ENCODE measurements at regions not wholly inside any gene's neighbourhood (a gene's known extent, or its start where the extent isn't known, plus 50 kb on each side); places are given as distances from the start of the nearest gene placed in this dataset.

DNA sequence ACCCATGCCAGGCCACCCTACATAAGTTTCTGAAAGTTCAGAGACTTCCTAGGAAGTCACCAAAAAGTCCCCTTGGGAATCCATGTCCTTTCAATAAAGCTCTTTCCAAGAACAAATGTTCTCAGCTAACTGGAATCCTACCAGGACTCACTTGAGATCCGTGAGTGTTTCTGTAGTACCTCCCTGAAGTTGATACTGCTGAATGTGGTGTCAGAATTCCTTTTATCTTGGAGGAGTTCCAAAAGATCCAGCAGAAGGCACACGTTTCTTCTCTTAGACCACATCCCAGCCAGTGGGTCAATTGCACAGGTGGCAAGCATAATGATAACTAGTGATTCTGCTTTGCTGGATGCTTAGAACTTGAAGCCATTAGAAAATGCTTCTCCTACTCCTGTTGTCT, 689.7 kb upstream of the IGFBP3 start:
- TF ChIP-seq EZH2phosphoT487 (IDR thresholded peaks at IDR 0.05; ENCODE audit: borderline replicate concordance) = no peak
- TF ChIP-seq, protein P1, sequence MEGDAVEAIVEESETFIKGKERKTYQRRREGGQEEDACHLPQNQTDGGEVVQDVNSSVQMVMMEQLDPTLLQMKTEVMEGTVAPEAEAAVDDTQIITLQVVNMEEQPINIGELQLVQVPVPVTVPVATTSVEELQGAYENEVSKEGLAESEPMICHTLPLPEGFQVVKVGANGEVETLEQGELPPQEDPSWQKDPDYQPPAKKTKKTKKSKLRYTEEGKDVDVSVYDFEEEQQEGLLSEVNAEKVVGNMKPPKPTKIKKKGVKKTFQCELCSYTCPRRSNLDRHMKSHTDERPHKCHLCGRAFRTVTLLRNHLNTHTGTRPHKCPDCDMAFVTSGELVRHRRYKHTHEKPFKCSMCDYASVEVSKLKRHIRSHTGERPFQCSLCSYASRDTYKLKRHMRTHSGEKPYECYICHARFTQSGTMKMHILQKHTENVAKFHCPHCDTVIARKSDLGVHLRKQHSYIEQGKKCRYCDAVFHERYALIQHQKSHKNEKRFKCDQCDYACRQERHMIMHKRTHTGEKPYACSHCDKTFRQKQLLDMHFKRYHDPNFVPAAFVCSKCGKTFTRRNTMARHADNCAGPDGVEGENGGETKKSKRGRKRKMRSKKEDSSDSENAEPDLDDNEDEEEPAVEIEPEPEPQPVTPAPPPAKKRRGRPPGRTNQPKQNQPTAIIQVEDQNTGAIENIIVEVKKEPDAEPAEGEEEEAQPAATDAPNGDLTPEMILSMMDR (conservative IDR thresholded peaks at IDR 0.05; ENCODE audit: low read length) = no peak
- Histone ChIP-seq H3K27me3 (ENCODE audit: insufficient read depth, low read length, poor library complexity, severe bottlenecking) (no peaks in the 10 kb centered on the region), H2AFZ (ENCODE audit: low read length) (no peak overlapping the region), H3K36me3 (ENCODE audit: insufficient read depth, low read length) (no peaks in the 10 kb centered on the region), H3K9ac (ENCODE audit: low read depth, low read length, poor library complexity, severe bottlenecking) (no peak overlapping the region), H3K9me3 (ENCODE audit: insufficient read depth, low read depth, low read length) (no peaks in the 10 kb centered on the region), H3K9me2 (replicated peaks; ENCODE audit: low read depth, low read length) (no peaks in the 10 kb centered on the region), H3K79me2 (ENCODE audit: insufficient read depth, low read length) (no peaks in the 10 kb centered on the region), H3K4me1 (ENCODE audit: insufficient read depth, low read length, poor library complexity, severe bottlenecking) (no peaks in the 10 kb centered on the region), H3F3A (ENCODE audit: low read depth) (no peaks in the 10 kb centered on the region), H3K4me2 (ENCODE audit: low read depth, low read length, poor library complexity, severe bottlenecking) (no peak overlapping the region), H4K20me1 (ENCODE audit: insufficient read depth, low read length, poor library complexity, severe bottlenecking) (no peaks in the 10 kb centered on the region), H3K4me3 (ENCODE audit: low read length, poor library complexity, severe bottlenecking) (no peak overlapping the region)

DNA sequence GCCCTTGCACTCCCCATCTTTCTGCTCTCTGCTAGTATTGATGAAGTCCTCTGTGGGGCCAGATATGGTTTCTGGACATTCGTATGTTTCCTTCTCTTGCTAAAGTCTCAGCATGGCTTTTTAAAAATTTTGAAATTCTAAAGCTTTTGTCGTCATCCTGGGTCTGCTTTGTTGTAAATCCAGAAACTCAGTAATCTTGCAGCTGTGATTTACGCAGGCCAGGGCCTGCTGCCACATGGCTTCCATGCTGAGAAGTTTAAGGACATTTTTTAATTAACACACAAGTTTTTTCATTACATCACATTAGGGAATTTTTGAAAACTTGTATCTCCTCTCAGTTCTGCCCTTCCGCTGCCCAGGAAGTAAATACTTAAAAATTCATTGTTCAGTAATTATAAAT, 686.1 kb upstream of the IGFBP3 start:
- no peaks in the 10 kb centered on the region for H4K20me1 ChIP-seq (ENCODE audit: insufficient read depth, low read length, poor library complexity, severe bottlenecking)
- no peaks in the 10 kb centered on the region for H3K9me3 ChIP-seq (ENCODE audit: insufficient read depth, low read depth, low read length)
- H3F3A ChIP-seq (ENCODE audit: low read depth) = no peaks in the 10 kb centered on the region
- no peaks in the 10 kb centered on the region for H3K79me2 ChIP-seq (ENCODE audit: insufficient read depth, low read length)
- no peak overlapping the region for H3K9ac ChIP-seq (ENCODE audit: low read depth, low read length, poor library complexity, severe bottlenecking)
- no peaks in the 10 kb centered on the region for H3K36me3 ChIP-seq (ENCODE audit: insufficient read depth, low read length)
- H3K4me1 ChIP-seq (ENCODE audit: insufficient read depth, low read length, poor library complexity, severe bottlenecking) = no peaks in the 10 kb centered on the region
- no peaks in the 10 kb centered on the region for H3K27me3 ChIP-seq (ENCODE audit: insufficient read depth, low read length, poor library complexity, severe bottlenecking)
- no peak overlapping the region for H3K4me2 ChIP-seq (ENCODE audit: low read depth, low read length, poor library complexity, severe bottlenecking)
- H3K4me3 ChIP-seq (ENCODE audit: low read length, poor library complexity, severe bottlenecking) = no peak overlapping the region
- H2AFZ ChIP-seq (ENCODE audit: low read length) = no peak overlapping the region
- TF ChIP-seq, protein P1 (conservative IDR thresholded peaks at IDR 0.05; ENCODE audit: low read length) = no peak
- no peak for TF ChIP-seq EZH2phosphoT487 (IDR thresholded peaks at IDR 0.05; ENCODE audit: borderline replicate concordance)
- no peaks in the 10 kb centered on the region for H3K9me2 ChIP-seq (replicated peaks; ENCODE audit: low read depth, low read length)

DNA sequence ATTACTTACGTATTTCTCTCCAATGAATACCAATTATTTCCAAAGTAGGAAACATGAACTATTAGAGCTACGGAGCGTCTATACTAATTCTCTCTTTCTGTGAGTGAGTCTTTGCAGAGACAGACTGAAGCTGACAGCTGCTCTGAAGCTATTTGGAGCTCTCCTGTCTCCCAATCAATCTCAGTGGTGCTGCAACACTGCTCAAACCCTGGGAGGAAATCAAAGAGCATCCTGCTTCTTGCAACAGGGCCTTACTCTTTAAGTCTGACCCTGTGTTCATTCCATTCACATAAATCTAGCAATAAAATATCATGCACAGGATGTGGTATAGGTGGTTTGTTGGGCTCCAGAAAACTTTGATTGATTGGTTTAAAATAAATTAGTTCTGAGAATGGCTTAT, 685.7 kb upstream of the IGFBP3 start:
- H3K4me1 ChIP-seq (ENCODE audit: insufficient read depth, low read length, poor library complexity, severe bottlenecking) = no peaks in the 10 kb centered on the region
- no peaks in the 10 kb centered on the region for H4K20me1 ChIP-seq (ENCODE audit: insufficient read depth, low read length, poor library complexity, severe bottlenecking)
- no peaks in the 10 kb centered on the region for H3F3A ChIP-seq (ENCODE audit: low read depth)

More for the DNA sequence above, 685.7 kb upstream of the IGFBP3 start:
- Histone ChIP-seq H3K9me3 (ENCODE audit: insufficient read depth, low read depth, low read length) (no peaks in the 10 kb centered on the region), H3K9ac (ENCODE audit: low read depth, low read length, poor library complexity, severe bottlenecking) (no peak overlapping the region), H2AFZ (ENCODE audit: low read length) (no peak overlapping the region), H3K27me3 (ENCODE audit: insufficient read depth, low read length, poor library complexity, severe bottlenecking) (no peaks in the 10 kb centered on the region), H3K4me2 (ENCODE audit: low read depth, low read length, poor library complexity, severe bottlenecking) (no peak overlapping the region), H3K4me3 (ENCODE audit: low read length, poor library complexity, severe bottlenecking) (no peak overlapping the region), H3K79me2 (ENCODE audit: insufficient read depth, low read length) (no peaks in the 10 kb centered on the region), H3K9me2 (replicated peaks; ENCODE audit: low read depth, low read length) (no peaks in the 10 kb centered on the region), H3K36me3 (ENCODE audit: insufficient read depth, low read length) (no peaks in the 10 kb centered on the region)
- TF ChIP-seq EZH2phosphoT487 (IDR thresholded peaks at IDR 0.05; ENCODE audit: borderline replicate concordance) = no peak
- TF ChIP-seq, protein P1 (conservative IDR thresholded peaks at IDR 0.05; ENCODE audit: low read length) = no peak
